ENCODE measurements at regions not wholly inside any gene's neighbourhood (a gene's known extent, or its start where the extent isn't known, plus 50 kb on each side); places are given as distances from the start of the nearest gene placed in this dataset.

DNA sequence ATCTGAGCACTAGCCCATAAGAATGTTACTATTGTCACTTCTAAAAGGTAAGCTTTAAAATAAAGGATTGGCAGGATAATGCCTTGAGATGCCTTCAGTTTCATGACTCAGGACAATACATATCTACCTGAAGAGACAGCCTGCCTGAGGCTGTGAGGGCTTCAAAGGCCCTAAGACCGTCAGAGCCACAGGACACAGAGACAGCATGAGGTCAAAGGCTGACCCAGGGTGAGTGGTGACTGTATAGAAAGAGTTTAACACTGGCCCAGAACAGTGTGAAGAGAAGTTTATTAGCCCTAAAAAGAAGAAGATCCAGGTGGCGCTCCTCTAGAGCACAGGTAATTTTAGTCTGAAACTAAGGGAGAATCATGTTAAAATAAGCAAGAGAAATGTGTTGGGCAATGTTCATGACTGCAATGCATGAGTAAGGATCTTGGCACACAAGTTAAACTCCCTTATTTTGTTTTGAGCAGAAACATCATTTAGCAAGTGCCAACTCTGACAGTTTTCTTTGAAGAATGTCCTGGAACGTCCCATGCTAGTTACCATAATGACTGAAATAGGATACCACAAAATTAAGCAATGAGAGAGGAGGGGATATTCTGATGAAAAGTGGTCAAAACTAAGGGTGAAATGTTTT lies 78.1 kb upstream of the FAM110C start:
- Histone ChIP-seq H3K9ac (ENCODE audit: low read length in 3 of 3) (no peak overlapping the region), H3K27ac (ENCODE audit: low read depth in 2 of 2, low read length in 2 of 2) (no peak overlapping the region), H3K9me3 (ENCODE audit: control insufficient read depth in 2 of 3, insufficient read depth in 1 of 3, low read length in 3 of 3) (peaks cover 0 to 2% (median 0%) of the 10 kb centered on the region in 3 donors), H3K27me3 (ENCODE audit: control insufficient read depth, insufficient read depth, low read length) (no peaks in the 10 kb centered on the region), H3K4me1 (ENCODE audit: control insufficient read depth in 2 of 3, insufficient read depth in 2 of 3, low read depth in 1 of 3, low read length in 3 of 3) (no peaks in the 10 kb centered on the region), H3K36me3 (ENCODE audit: control insufficient read depth in 2 of 3, insufficient read depth in 3 of 3, low read length in 3 of 3) (no peaks in the 10 kb centered on the region), H3K4me3 (ENCODE audit: low read length in 3 of 3) (no peak overlapping the region)
- no peak for FAIRE-seq
- TF ChIP-seq, protein P1, sequence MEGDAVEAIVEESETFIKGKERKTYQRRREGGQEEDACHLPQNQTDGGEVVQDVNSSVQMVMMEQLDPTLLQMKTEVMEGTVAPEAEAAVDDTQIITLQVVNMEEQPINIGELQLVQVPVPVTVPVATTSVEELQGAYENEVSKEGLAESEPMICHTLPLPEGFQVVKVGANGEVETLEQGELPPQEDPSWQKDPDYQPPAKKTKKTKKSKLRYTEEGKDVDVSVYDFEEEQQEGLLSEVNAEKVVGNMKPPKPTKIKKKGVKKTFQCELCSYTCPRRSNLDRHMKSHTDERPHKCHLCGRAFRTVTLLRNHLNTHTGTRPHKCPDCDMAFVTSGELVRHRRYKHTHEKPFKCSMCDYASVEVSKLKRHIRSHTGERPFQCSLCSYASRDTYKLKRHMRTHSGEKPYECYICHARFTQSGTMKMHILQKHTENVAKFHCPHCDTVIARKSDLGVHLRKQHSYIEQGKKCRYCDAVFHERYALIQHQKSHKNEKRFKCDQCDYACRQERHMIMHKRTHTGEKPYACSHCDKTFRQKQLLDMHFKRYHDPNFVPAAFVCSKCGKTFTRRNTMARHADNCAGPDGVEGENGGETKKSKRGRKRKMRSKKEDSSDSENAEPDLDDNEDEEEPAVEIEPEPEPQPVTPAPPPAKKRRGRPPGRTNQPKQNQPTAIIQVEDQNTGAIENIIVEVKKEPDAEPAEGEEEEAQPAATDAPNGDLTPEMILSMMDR (IDR thresholded peaks at IDR 0.05; ENCODE audit: borderline replicate concordance, extremely low read depth, insufficient read depth), result no peak
- no peak for DNase-seq
- intact Hi-C loops (cut with DNase I), result no loop called here

DNA sequence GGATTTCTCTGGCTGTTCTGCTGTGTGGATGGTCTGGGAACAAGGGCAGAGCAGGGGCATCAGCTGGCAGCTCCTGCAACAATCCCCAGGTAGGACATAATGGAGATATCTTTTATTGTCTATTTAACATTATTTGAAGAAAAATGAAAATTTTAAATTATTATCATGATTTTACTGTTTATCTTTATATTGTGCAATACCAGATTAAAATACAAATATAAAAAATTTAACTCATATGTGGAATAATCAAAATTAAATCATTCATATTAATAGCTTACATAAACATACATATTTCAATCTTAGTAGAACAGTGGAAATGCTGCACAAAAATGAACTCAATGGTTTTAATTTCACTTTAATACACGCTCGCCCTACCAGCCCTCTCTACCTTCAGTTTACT lies 70.6 kb upstream of the FAM110C start:
- TF ChIP-seq, protein P1 (IDR thresholded peaks at IDR 0.05; ENCODE audit: borderline replicate concordance, extremely low read depth, insufficient read depth), result no peak

DNA sequence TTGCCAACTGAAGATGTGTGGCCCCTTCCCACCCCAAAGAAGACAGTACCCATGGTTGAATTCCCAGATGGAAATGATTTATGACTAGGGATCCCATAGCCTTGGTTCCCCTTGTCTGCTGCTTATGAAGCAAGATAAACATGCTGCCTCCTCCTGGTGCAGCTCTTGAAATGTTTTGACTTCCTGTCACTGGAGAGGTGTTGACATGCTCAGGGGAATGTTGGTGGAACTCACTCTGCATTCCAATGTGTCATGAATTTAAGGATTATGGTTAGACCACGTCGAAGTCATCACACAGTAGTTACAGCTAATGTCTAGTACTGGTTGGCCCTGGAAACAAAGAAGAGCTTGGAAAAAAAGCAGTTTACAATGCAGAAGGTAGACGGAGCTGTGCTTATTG lies 69.0 kb upstream of the FAM110C start:
- H3K27me3 ChIP-seq (ENCODE audit: control insufficient read depth, insufficient read depth, low read length), result no peaks in the 10 kb centered on the region
- no peak overlapping the region for H3K9ac ChIP-seq (ENCODE audit: low read length in 3 of 3)
- H3K4me3 ChIP-seq (ENCODE audit: low read length in 3 of 3), result no peak overlapping the region
- TF ChIP-seq, protein P1 (IDR thresholded peaks at IDR 0.05; ENCODE audit: borderline replicate concordance, extremely low read depth, insufficient read depth), result no peak
- H3K27ac ChIP-seq (ENCODE audit: low read depth in 2 of 2, low read length in 2 of 2), result no peak overlapping the region
- intact Hi-C loops (cut with DNase I), result no loop called here
- no peaks in the 10 kb centered on the region for H3K36me3 ChIP-seq (ENCODE audit: control insufficient read depth in 2 of 3, insufficient read depth in 3 of 3, low read length in 3 of 3)
- DNase-seq (peak in 3 of 5 donors; percentile 29 to 63 (median 51)), FAIRE-seq (no peak)
- H3K4me1 ChIP-seq (ENCODE audit: control insufficient read depth in 2 of 3, insufficient read depth in 2 of 3, low read depth in 1 of 3, low read length in 3 of 3), result no peaks in the 10 kb centered on the region
- H3K9me3 ChIP-seq (ENCODE audit: control insufficient read depth in 2 of 3, insufficient read depth in 1 of 3, low read length in 3 of 3), result no peaks in the 10 kb centered on the region

More for the DNA sequence above, 70.6 kb upstream of the FAM110C start:
- Histone ChIP-seq H3K36me3 (ENCODE audit: control insufficient read depth in 2 of 3, insufficient read depth in 3 of 3, low read length in 3 of 3) (no peaks in the 10 kb centered on the region), H3K9me3 (ENCODE audit: control insufficient read depth in 2 of 3, insufficient read depth in 1 of 3, low read length in 3 of 3) (no peaks in the 10 kb centered on the region), H3K27ac (ENCODE audit: low read depth in 2 of 2, low read length in 2 of 2) (no peak overlapping the region), H3K9ac (ENCODE audit: low read length in 3 of 3) (no peak overlapping the region), H3K4me3 (ENCODE audit: low read length in 3 of 3) (no peak overlapping the region), H3K27me3 (ENCODE audit: control insufficient read depth, insufficient read depth, low read length) (no peaks in the 10 kb centered on the region), H3K4me1 (ENCODE audit: control insufficient read depth in 2 of 3, insufficient read depth in 2 of 3, low read depth in 1 of 3, low read length in 3 of 3) (no peaks in the 10 kb centered on the region)
- no peak for DNase-seq
- FAIRE-seq, result peak; percentile 19
- intact Hi-C loops (cut with DNase I), result no loop called here

DNA sequence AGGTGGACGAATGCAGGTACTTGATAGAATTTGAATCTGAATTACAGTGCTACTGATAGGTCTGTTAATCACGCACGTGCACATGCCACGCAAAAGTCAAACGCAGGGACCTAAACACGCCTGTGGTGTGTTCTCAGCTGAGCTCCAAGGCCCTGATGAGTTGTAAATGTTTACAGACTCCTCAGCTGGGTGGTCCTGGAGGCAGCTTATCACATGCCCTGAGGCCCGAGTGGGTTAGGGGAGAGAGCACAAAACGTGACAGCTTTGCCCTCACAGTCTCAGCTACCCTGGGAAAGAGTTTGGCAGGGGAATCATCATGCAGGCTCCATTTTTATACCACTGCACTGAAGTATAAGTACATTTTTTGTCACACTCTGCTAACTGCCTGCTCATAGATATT lies 68.3 kb upstream of the FAM110C start:
- DNase-seq (peak in 2 of 5 donors; percentile 8 to 45), FAIRE-seq (no peak)
- Histone ChIP-seq H3K9ac (ENCODE audit: low read length in 3 of 3) (no peak overlapping the region), H3K27ac (ENCODE audit: low read depth in 2 of 2, low read length in 2 of 2) (no peak overlapping the region), H3K9me3 (ENCODE audit: control insufficient read depth in 2 of 3, insufficient read depth in 1 of 3, low read length in 3 of 3) (no peaks in the 10 kb centered on the region), H3K4me3 (ENCODE audit: low read length in 3 of 3) (no peak overlapping the region), H3K4me1 (ENCODE audit: control insufficient read depth in 2 of 3, insufficient read depth in 2 of 3, low read depth in 1 of 3, low read length in 3 of 3) (no peaks in the 10 kb centered on the region), H3K36me3 (ENCODE audit: control insufficient read depth in 2 of 3, insufficient read depth in 3 of 3, low read length in 3 of 3) (no peaks in the 10 kb centered on the region), H3K27me3 (ENCODE audit: control insufficient read depth, insufficient read depth, low read length) (no peaks in the 10 kb centered on the region)
- TF ChIP-seq, protein P1 (IDR thresholded peaks at IDR 0.05; ENCODE audit: borderline replicate concordance, extremely low read depth, insufficient read depth), result no peak
- intact Hi-C loops (cut with DNase I), result no loop called here

Data from kidney (tissue), 13 donors.